ENCODE measurements at regions not wholly inside any gene's neighbourhood (a gene's known extent, or its start where the extent isn't known, plus 50 kb on each side); places are given as distances from the start of the nearest gene placed in this dataset.

DNA sequence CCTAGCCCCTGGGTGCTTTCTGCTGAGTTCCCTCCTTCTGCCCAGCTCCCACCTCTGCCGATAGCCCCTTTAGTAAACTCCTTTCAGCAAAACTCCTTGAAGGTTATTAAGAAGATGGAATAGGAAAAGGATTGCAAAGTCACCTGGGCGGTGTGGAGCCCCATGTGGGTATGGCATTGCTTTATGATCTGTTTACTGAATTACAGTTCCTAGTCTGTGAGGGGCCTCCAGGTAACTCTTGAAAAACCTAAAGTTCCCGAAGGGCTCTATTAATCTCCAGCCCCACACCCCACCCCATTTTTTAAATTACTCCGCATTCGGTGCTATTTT is 116.9 kb upstream of the UXS1 start:
- Histone ChIP-seq H2BK120ac (replicated peaks; ENCODE audit: low read depth, low read length) (no peak overlapping the region), H3K23ac (ENCODE audit: insufficient read length) (no peak overlapping the region), H3K9me3 (ENCODE audit: insufficient read depth in 2 of 2, low read depth in 1 of 2, low read length in 1 of 2) (no peaks in the 10 kb centered on the region), H3K27me3 (replicated peaks in 1 of 4; ENCODE audit: control insufficient read depth in 3 of 4, extremely low read depth in 1 of 4, insufficient read depth in 3 of 4, low read length in 3 of 4) (no peaks in the 10 kb centered on the region), H2BK12ac (ENCODE audit: low read depth, low read length) (0 out of 2 replicates have a peak overlapping the region, but pooled peaks have one; percentile 1), H3K4me3 (ENCODE audit: extremely low read depth in 1 of 4, insufficient read depth in 2 of 4, low read depth in 3 of 4, low read length in 4 of 4) (no peak overlapping the region), H3K4me2 (ENCODE audit: insufficient read depth in 1 of 2, low read depth in 2 of 2, low read length in 2 of 2) (peak overlapping the region in 1 of 2 experiments; percentile 27; a peak in 1 of 4 replicates), H4K5ac (ENCODE audit: insufficient read length, low read depth, low read length) (no peak overlapping the region), H3K9ac (replicated peaks in 1 of 4; ENCODE audit: extremely low read depth in 1 of 4, low read depth in 3 of 4, low read length in 3 of 4) (no peak overlapping the region), H3K4ac (replicated peaks; ENCODE audit: insufficient read length, low read depth, low read length) (no peak overlapping the region), H3K79me2 (ENCODE audit: control insufficient read depth in 1 of 2, insufficient read depth in 2 of 2, low read length in 2 of 2) (no peaks in the 10 kb centered on the region), H3K23me2 (ENCODE audit: low read depth, low read length) (no peaks in the 10 kb centered on the region), H4K91ac (replicated peaks; ENCODE audit: insufficient read length, low read length) (no peak overlapping the region), H2BK20ac (ENCODE audit: low read length) (no peak overlapping the region), H3K79me1 (ENCODE audit: low read depth, low read length) (no peaks in the 10 kb centered on the region), H4K8ac (ENCODE audit: extremely low read depth, insufficient read depth, low read length) (no peak overlapping the region), H4K20me1 (replicated peaks in 1 of 2; ENCODE audit: control insufficient read depth in 1 of 2, insufficient read depth in 2 of 2, low read length in 2 of 2) (no peaks in the 10 kb centered on the region), H3K36me3 (ENCODE audit: control insufficient read depth in 2 of 4, insufficient read depth in 4 of 4, low read length in 3 of 4) (no peaks in the 10 kb centered on the region), H3K18ac (ENCODE audit: extremely low read depth, low read length) (no peak overlapping the region), H3K14ac (ENCODE audit: insufficient read length) (no peak overlapping the region), H3K27ac (ENCODE audit: low read depth, low read length) (no peak overlapping the region), H2BK5ac (ENCODE audit: low read depth, low read length) (no peak overlapping the region), H2AK5ac (ENCODE audit: low read depth, low read length) (no peak overlapping the region), H3K4me1 (replicated peaks in 1 of 4; ENCODE audit: control insufficient read depth in 3 of 4, insufficient read depth in 4 of 4, low read length in 3 of 4) (peaks cover 0 to 9% (median 3%) of the 10 kb centered on the region in 4 experiments; a peak in 5 of 7 replicates), H2BK15ac (ENCODE audit: low read length) (no peak overlapping the region), H3K56ac (replicated peaks; ENCODE audit: insufficient read length, low read depth, low read length) (no peak overlapping the region), H2AFZ (ENCODE audit: low read length) (peak overlapping the region; percentile 87)
- TF ChIP-seq SIN3A (conservative IDR thresholded peaks at IDR 0.05 in 1 of 2, IDR thresholded peaks at IDR 0.05 in 1 of 2; ENCODE audit: low read depth in 1 of 2, low read length in 2 of 2) (no peak), SIX5 (IDR thresholded peaks at IDR 0.05; ENCODE audit: low read depth, low read length) (no peak), EP300 (IDR thresholded peaks at IDR 0.05; ENCODE audit: borderline replicate concordance in 1 of 2, low read depth in 2 of 2, low read length in 2 of 2) (no peak)
- FAIRE-seq (no peak), DNase-seq (ENCODE audit: low read depth in 1 of 2, low spot score in 2 of 2) (no peak)
- 91% methylated on average over 5 of the region's 5 CpGs; no CpG with 5 or more reads in 1 of the 2 experiments for WGBS, 2 experiments (ENCODE audit: extremely low coverage in 1 of 2, insufficient coverage in 1 of 2, insufficient read length in 1 of 2, insufficient replicate concordance in 2 of 2, low coverage in 1 of 2, low lambda C conversion rate in 2 of 2, missing lambda C conversion rate in 1 of 2)
- CTCF ChIA-PET (ENCODE audit: partially characterized antibody): interaction anchor here (0.5 to 1.0 kb wide), 2 partner anchors 10 to 25 kb away, joined by 3 to 5 read pairs; no protein-coding TSS in a partner anchor
- POLR2A ChIA-PET (ENCODE audit: partially characterized antibody): no interaction called here
